ENCODE measurements at regions not wholly inside any gene's neighbourhood (a gene's known extent, or its start where the extent isn't known, plus 50 kb on each side); places are given as distances from the start of the nearest gene placed in this dataset.

DNA sequence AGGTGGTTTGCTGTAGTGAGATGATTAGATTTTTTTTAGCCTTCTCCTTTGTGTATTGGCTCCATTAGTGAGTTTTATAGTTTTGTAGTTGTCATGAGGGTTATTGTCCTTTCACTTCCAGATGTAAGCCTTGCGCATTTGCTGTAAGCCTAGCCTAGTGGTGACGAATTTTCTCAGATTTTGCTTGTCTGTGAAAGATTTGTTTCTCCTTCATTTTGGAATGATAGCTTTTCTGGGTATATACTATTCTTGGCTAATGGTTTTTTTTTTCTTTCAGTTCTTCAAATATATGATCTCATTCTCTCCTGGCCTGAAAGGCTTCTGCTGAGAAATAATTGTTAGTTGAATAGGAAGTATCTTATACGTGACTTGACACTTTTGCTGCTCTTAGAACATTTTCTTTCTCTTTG lies 166.5 kb upstream of the THRB start:
- ATAC-seq (ENCODE audit: low FRiP score), result no peak
- DNase-seq (ENCODE audit: low spot score), result no peak
- no peak for TF ChIP-seq CTCF (IDR thresholded peaks at IDR 0.05)

- TF ChIP-seq CTCF (IDR thresholded peaks at IDR 0.05), result no peak
- DNase-seq (ENCODE audit: low spot score) (no peak), ATAC-seq (ENCODE audit: low FRiP score) (no peak)
Measured at GRCh38 chr3:24662449-24663345, 168.0 kb upstream of the THRB start.

GRCh38 chr3:24663406-24663805 lies 168.8 kb upstream of the THRB start:
- no peak for TF ChIP-seq CTCF (IDR thresholded peaks at IDR 0.05)
- DNase-seq (ENCODE audit: low spot score) (no peak), ATAC-seq (ENCODE audit: low FRiP score) (no peak)

- ATAC-seq (ENCODE audit: low FRiP score), result no peak
- TF ChIP-seq CTCF (IDR thresholded peaks at IDR 0.05), result no peak
Measured at GRCh38 chr3:24668039-24668438, 173.4 kb upstream of the THRB start.

DNA sequence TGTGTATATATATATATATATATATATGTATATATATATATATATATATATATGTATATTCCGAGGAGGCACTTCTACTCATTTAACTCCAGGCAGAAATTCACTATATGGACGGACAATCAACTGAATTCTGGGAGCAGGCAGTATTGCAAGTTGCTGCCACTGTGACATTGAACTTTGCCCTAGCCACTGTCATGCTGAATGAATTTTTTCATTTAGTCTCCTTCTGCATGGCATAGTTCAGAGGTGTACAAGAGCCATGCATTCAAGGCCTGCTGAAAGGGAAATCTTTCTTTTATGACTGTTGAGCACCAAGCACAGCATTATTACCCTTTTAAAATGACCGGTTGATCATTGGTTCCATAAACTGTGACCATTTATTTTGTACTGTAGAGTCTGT lies 176.2 kb upstream of the THRB start:
- no peak for TF ChIP-seq CTCF (IDR thresholded peaks at IDR 0.05)
- DNase-seq (ENCODE audit: low spot score) (no peak), ATAC-seq (ENCODE audit: low FRiP score) (no peak)

More at GRCh38 chr3:24668039-24668438, 173.4 kb upstream of the THRB start:
- DNase-seq (ENCODE audit: low spot score), result no peak

DNA sequence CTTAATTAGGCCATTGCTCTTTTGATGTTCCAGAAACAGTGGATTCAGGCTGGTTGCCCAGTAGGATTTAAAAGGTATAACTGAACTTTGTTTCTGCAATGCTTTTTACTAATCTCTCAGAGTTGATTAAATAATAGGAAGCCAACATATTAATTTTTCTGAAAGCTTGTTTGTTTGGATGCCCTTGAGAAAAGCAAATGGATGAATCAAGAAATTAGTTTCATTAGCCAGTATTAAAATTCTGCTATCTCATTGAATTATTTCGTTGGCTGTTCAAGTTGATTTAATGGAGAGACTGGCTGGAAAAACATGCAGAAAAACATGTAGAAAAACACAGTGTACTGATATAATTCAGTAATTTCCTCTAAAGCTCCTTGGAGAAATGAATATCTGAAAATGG lies 178.9 kb upstream of the THRB start:
- no peak for TF ChIP-seq CTCF (IDR thresholded peaks at IDR 0.05)
- ATAC-seq (ENCODE audit: low FRiP score) (no peak), DNase-seq (ENCODE audit: low spot score) (no peak)

DNA sequence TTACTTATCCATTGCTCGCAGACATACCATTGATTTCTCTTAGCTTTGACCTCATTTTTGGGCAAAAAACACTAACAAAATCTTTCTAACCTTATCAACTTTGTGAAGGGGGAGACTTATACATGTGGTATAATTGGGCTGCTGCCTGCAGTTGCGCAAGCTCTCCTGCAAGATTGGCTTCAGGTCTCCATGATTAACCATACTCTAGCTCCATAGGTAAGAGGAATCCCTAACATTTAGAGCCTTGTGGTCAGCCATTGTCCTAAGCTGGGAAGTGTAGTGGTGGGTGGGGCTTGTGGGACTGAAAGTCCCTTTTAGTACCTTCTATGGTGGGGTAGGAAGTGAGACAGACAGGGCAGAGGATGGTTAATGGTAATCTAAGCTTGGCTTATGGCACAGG lies 179.6 kb upstream of the THRB start:
- no peak for TF ChIP-seq CTCF (IDR thresholded peaks at IDR 0.05)
- ATAC-seq (ENCODE audit: low FRiP score), result no peak
- DNase-seq (ENCODE audit: low spot score), result no peak

Data from omental fat pad (tissue), 3 donors.